ENCODE measurements at regions not wholly inside any gene's neighbourhood (a gene's known extent, or its start where the extent isn't known, plus 50 kb on each side); places are given as distances from the start of the nearest gene placed in this dataset.

GRCh38 chr15:56524915-56525314 lies 60.0 kb upstream of the MNS1 start:
- no peak overlapping the region for H3K4me3 ChIP-seq (ENCODE audit: low read length)
- H3F3A ChIP-seq (ENCODE audit: low read length, unreplicated experiment), result no peaks in the 10 kb centered on the region
- H2AFZ ChIP-seq (ENCODE audit: low read length), result no peak overlapping the region
- ChIA-PET CTCF (no interaction called here), POLR2A (ENCODE audit: unreplicated experiment) (no interaction called here)
- no peak overlapping the region for H3K4me2 ChIP-seq (ENCODE audit: low read length)
- no peaks in the 10 kb centered on the region for H3K9me2 ChIP-seq (replicated peaks; ENCODE audit: low read length)
- H4K20me1 ChIP-seq (ENCODE audit: low read length), result no peaks in the 10 kb centered on the region
- H3K27me3 ChIP-seq (ENCODE audit: low read length), result peaks cover 10% of the 10 kb centered on the region; the same call in 1 of the 2 replicates
- no peak for TF ChIP-seq EZH2phosphoT487 (IDR thresholded peaks at IDR 0.05; ENCODE audit: borderline replicate concordance, low read length)
- TF ChIP-seq, protein P1, sequence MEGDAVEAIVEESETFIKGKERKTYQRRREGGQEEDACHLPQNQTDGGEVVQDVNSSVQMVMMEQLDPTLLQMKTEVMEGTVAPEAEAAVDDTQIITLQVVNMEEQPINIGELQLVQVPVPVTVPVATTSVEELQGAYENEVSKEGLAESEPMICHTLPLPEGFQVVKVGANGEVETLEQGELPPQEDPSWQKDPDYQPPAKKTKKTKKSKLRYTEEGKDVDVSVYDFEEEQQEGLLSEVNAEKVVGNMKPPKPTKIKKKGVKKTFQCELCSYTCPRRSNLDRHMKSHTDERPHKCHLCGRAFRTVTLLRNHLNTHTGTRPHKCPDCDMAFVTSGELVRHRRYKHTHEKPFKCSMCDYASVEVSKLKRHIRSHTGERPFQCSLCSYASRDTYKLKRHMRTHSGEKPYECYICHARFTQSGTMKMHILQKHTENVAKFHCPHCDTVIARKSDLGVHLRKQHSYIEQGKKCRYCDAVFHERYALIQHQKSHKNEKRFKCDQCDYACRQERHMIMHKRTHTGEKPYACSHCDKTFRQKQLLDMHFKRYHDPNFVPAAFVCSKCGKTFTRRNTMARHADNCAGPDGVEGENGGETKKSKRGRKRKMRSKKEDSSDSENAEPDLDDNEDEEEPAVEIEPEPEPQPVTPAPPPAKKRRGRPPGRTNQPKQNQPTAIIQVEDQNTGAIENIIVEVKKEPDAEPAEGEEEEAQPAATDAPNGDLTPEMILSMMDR (conservative IDR thresholded peaks at IDR 0.05; ENCODE audit: low read depth, low read length), result no peak
- no peak for TF ChIP-seq EZH2 (IDR thresholded peaks at IDR 0.05; ENCODE audit: low read length, unreplicated experiment)
- no TSS peak for BruUV-seq (replicated peaks)
- H3K9me3 ChIP-seq (ENCODE audit: low read length), result no peaks in the 10 kb centered on the region
- H3K9ac ChIP-seq (ENCODE audit: low read length), result no peak overlapping the region
- no peaks in the 10 kb centered on the region for H3K79me2 ChIP-seq (ENCODE audit: low read length)
- intact Hi-C loops (cut with micrococcal nuclease), result no loop called here
- no peak for ATAC-seq
- no peaks in the 10 kb centered on the region for H3K36me3 ChIP-seq (ENCODE audit: low read depth, low read length)
- H3K4me1 ChIP-seq (ENCODE audit: insufficient read depth, low read length), result no peaks in the 10 kb centered on the region
- H3K27ac ChIP-seq (ENCODE audit: low read length), result no peak overlapping the region
- DNase-seq, result no peak

DNA sequence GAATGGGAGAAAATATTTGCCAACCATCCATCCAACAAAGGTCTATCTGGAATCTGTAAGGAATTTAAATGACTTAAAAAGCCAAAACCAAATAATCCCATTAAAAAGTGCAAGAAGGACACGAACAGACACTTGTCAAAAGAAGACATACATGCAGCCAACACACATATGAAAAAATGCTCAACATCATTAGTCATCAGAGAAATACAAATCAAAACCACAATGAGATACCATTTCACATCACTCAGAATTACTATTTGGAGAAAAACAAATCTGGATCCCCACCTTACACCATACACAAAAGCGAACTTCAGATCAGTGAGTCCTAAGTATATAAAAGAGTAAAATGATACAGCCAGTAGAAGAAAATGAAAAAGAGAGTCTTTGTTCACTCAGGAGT lies 58.6 kb upstream of the MNS1 start:
- Histone ChIP-seq H3K4me3 (ENCODE audit: low read length) (no peak overlapping the region), H3K27me3 (ENCODE audit: low read length) (peaks cover 10% of the 10 kb centered on the region; the same call in 1 of the 2 replicates), H3K4me2 (ENCODE audit: low read length) (no peak overlapping the region), H2AFZ (ENCODE audit: low read length) (no peak overlapping the region), H3K9me3 (ENCODE audit: low read length) (no peaks in the 10 kb centered on the region), H4K20me1 (ENCODE audit: low read length) (no peaks in the 10 kb centered on the region), H3K79me2 (ENCODE audit: low read length) (no peaks in the 10 kb centered on the region), H3K36me3 (ENCODE audit: low read depth, low read length) (no peaks in the 10 kb centered on the region), H3K4me1 (ENCODE audit: insufficient read depth, low read length) (no peaks in the 10 kb centered on the region), H3F3A (ENCODE audit: low read length, unreplicated experiment) (no peaks in the 10 kb centered on the region), H3K9me2 (replicated peaks; ENCODE audit: low read length) (no peaks in the 10 kb centered on the region), H3K9ac (ENCODE audit: low read length) (no peak overlapping the region), H3K27ac (ENCODE audit: low read length) (no peak overlapping the region)
- POLR2A ChIA-PET (ENCODE audit: unreplicated experiment), result no interaction called here
- CTCF ChIA-PET, result no interaction called here
- DNase-seq, result peak; percentile 1
- intact Hi-C loops (cut with micrococcal nuclease), result no loop called here
- no peak for TF ChIP-seq EZH2 (IDR thresholded peaks at IDR 0.05; ENCODE audit: low read length, unreplicated experiment)
- TF ChIP-seq EZH2phosphoT487 (IDR thresholded peaks at IDR 0.05; ENCODE audit: borderline replicate concordance, low read length), result no peak
- TF ChIP-seq, protein P1 (conservative IDR thresholded peaks at IDR 0.05; ENCODE audit: low read depth, low read length), result no peak
- BruUV-seq (replicated peaks), result no TSS peak
- ATAC-seq, result no peak

GRCh38 chr15:56519000-56519399 lies 54.1 kb upstream of the MNS1 start:
- Histone ChIP-seq H3F3A (ENCODE audit: low read length, unreplicated experiment) (no peaks in the 10 kb centered on the region), H2AFZ (ENCODE audit: low read length) (no peak overlapping the region), H3K27me3 (ENCODE audit: low read length) (no peaks in the 10 kb centered on the region), H3K9ac (ENCODE audit: low read length) (no peak overlapping the region), H3K36me3 (ENCODE audit: low read depth, low read length) (no peaks in the 10 kb centered on the region), H3K9me3 (ENCODE audit: low read length) (no peaks in the 10 kb centered on the region), H3K27ac (ENCODE audit: low read length) (no peak overlapping the region), H3K9me2 (replicated peaks; ENCODE audit: low read length) (no peaks in the 10 kb centered on the region), H3K4me3 (ENCODE audit: low read length) (no peak overlapping the region), H4K20me1 (ENCODE audit: low read length) (no peaks in the 10 kb centered on the region), H3K4me2 (ENCODE audit: low read length) (no peak overlapping the region), H3K4me1 (ENCODE audit: insufficient read depth, low read length) (no peaks in the 10 kb centered on the region), H3K79me2 (ENCODE audit: low read length) (no peaks in the 10 kb centered on the region)
- BruUV-seq (replicated peaks), result no TSS peak
- DNase-seq, result no peak
- intact Hi-C loops (cut with micrococcal nuclease), result no loop called here
- TF ChIP-seq, protein P1 (conservative IDR thresholded peaks at IDR 0.05; ENCODE audit: low read depth, low read length), result no peak
- TF ChIP-seq EZH2 (IDR thresholded peaks at IDR 0.05; ENCODE audit: low read length, unreplicated experiment) (no peak), EZH2phosphoT487 (IDR thresholded peaks at IDR 0.05; ENCODE audit: borderline replicate concordance, low read length) (no peak)
- ChIA-PET POLR2A (ENCODE audit: unreplicated experiment) (no interaction called here), CTCF (no interaction called here)
- ATAC-seq, result no peak

Measured in PC-3 (cell line).